PFSK-1 (cell line): ENCODE measurements at regions not wholly inside any gene's neighbourhood (a gene's known extent, or its start where the extent isn't known, plus 50 kb on each side); places are given as distances from the start of the nearest gene placed in this dataset.

Experiments used
- POLR2AphosphoS5 ChIP-seq: IDR thresholded peaks from 2 replicates; pipeline ENCODE4 v1.6.1; 2012; ENCODE audit warnings: low read depth, mild to moderate bottlenecking, control low read depth, low read length, moderate library complexity
- REST ChIP-seq, 2 experiments: IDR thresholded peaks; 2 replicates each; pipeline versions ENCODE4 v1.6.1 to v1.8.0; 2011 to 2012; ENCODE audit warnings: low read depth in 2 of 2, low read length in 2 of 2, control low read depth in 1 of 2, inconsistent platforms in 1 of 2, mild to moderate bottlenecking in 1 of 2, moderate library complexity in 1 of 2; ENCODE audit not compliant: insufficient read depth in 1 of 2

GRCh38 chr1:88088481-88088880 is 595.6 kb upstream of the PKN2 start:
- TF ChIP-seq REST (IDR thresholded peaks at IDR 0.05; ENCODE audit: insufficient read depth in 1 of 2, low read depth in 2 of 2, low read length in 2 of 2) (no peak), POLR2AphosphoS5 (no peak)
